ENCODE measurements at regions not wholly inside any gene's neighbourhood (a gene's known extent, or its start where the extent isn't known, plus 50 kb on each side); places are given as distances from the start of the nearest gene placed in this dataset.

DNA sequence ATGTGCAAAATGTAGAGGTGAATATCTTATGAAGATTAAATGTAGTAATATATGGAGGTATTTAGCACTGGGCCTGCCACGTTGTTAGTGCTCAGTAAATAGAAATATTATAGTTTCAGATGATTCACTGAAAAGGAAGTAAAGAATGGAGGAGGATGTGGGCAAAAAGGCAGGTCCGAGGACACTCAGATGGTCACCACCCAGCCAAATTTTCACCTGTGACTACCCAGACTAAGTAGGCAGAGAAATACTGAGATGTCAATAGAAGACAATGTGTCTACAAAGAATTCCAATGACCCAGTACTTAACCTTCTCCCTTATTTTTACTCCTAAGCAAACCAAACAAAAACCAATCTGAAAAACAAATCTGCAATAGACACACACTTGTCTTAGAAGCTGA is 70.3 kb upstream of the ATP10B start:
- TF ChIP-seq, protein P1, sequence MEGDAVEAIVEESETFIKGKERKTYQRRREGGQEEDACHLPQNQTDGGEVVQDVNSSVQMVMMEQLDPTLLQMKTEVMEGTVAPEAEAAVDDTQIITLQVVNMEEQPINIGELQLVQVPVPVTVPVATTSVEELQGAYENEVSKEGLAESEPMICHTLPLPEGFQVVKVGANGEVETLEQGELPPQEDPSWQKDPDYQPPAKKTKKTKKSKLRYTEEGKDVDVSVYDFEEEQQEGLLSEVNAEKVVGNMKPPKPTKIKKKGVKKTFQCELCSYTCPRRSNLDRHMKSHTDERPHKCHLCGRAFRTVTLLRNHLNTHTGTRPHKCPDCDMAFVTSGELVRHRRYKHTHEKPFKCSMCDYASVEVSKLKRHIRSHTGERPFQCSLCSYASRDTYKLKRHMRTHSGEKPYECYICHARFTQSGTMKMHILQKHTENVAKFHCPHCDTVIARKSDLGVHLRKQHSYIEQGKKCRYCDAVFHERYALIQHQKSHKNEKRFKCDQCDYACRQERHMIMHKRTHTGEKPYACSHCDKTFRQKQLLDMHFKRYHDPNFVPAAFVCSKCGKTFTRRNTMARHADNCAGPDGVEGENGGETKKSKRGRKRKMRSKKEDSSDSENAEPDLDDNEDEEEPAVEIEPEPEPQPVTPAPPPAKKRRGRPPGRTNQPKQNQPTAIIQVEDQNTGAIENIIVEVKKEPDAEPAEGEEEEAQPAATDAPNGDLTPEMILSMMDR (IDR thresholded peaks at IDR 0.05) = no peak
- TF ChIP-seq POLR2A (IDR thresholded peaks at IDR 0.05) = no peak
